SK-N-SH treated with all-trans-retinoic acid at 6 μM for 48 hours (cell line): ENCODE measurements at regions not wholly inside any gene's neighbourhood (a gene's known extent, or its start where the extent isn't known, plus 50 kb on each side); places are given as distances from the start of the nearest gene placed in this dataset.

Experiments used
- ARNTL ChIP-seq: fragments of 450-650 bp; formaldehyde crosslinking; IDR thresholded peaks from 2 replicates; pipeline ENCODE4 v1.5.0; 2020; ENCODE audit warnings: low read depth, mild to moderate bottlenecking, moderate library complexity, borderline replicate concordance
- BACH2 ChIP-seq: fragments of 250-450 bp; sonication (Bioruptor Pico); IDR thresholded peaks from 2 replicates; pipeline ENCODE4 v1.9.0; 2021; ENCODE audit warnings: mild to moderate bottlenecking, borderline replicate concordance
- ESRRG ChIP-seq: fragments of 250-450 bp; sonication (Bioruptor Pico); IDR thresholded peaks from 2 replicates; pipeline ENCODE4 v1.6.1; 2021; ENCODE audit warnings: mild to moderate bottlenecking
- OSR1 ChIP-seq: fragments of 250-450 bp; sonication (Bioruptor Pico); IDR thresholded peaks from 2 replicates; pipeline ENCODE4 v1.8.0; 2022; ENCODE audit warnings: moderate library complexity, mild to moderate bottlenecking, inconsistent platforms
- PPARA ChIP-seq: fragments of 250-450 bp; sonication (Bioruptor Pico); IDR thresholded peaks from 2 replicates; pipeline ENCODE4 v1.5.0; 2020; ENCODE audit warnings: mild to moderate bottlenecking, borderline replicate concordance
- RARB ChIP-seq: fragments of 250-450 bp; sonication (Bioruptor Pico); IDR thresholded peaks from 2 replicates; pipeline ENCODE4 v1.8.0; 2021; ENCODE audit warnings: mild to moderate bottlenecking, moderate library complexity
- TSHZ2 ChIP-seq: fragments of 250-450 bp; sonication (Bioruptor Pico); IDR thresholded peaks from 2 replicates; pipeline ENCODE4 v1.5.0; 2020; ENCODE audit warnings: mild to moderate bottlenecking, moderate library complexity
- ZFP3 ChIP-seq: fragments of 250-450 bp; sonication (Bioruptor Pico); IDR thresholded peaks from 2 replicates; pipeline ENCODE4 v1.5.0; 2020; ENCODE audit warnings: mild to moderate bottlenecking, moderate library complexity
- ZFP30 ChIP-seq: fragments of 450-650 bp; formaldehyde crosslinking; IDR thresholded peaks from 2 replicates; pipeline ENCODE4 v1.5.0; 2022; ENCODE audit warnings: mild to moderate bottlenecking, moderate library complexity
- ZNF8 ChIP-seq: fragments of 450-650 bp; formaldehyde crosslinking; IDR thresholded peaks from 2 replicates; pipeline ENCODE4 v1.5.0; 2020; ENCODE audit warnings: mild to moderate bottlenecking, moderate library complexity
- TF ChIP-seq, protein P1 (sequence below): fragments of 250-450 bp; sonication (Bioruptor Pico); IDR thresholded peaks from 2 replicates; pipeline ENCODE4 v1.5.1; 2020; ENCODE audit warnings: low read depth, mild to moderate bottlenecking, moderate library complexity

- TF ChIP-seq, protein P1, sequence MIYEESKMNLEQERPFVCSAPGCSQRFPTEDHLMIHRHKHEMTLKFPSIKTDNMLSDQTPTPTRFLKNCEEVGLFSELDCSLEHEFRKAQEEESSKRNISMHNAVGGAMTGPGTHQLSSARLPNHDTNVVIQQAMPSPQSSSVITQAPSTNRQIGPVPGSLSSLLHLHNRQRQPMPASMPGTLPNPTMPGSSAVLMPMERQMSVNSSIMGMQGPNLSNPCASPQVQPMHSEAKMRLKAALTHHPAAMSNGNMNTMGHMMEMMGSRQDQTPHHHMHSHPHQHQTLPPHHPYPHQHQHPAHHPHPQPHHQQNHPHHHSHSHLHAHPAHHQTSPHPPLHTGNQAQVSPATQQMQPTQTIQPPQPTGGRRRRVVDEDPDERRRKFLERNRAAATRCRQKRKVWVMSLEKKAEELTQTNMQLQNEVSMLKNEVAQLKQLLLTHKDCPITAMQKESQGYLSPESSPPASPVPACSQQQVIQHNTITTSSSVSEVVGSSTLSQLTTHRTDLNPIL (CRISPR knock-in tag): no peak
- TF ChIP-seq ZNF8 (CRISPR knock-in tag) (no peak), RARB (CRISPR knock-in tag) (no peak), ARNTL (CRISPR knock-in tag) (no peak), ZFP3 (CRISPR knock-in tag) (no peak), ZFP30 (CRISPR knock-in tag) (no peak), PPARA (CRISPR knock-in tag) (no peak), ESRRG (CRISPR knock-in tag) (no peak), TSHZ2 (no peak), OSR1 (no peak), BACH2 (no peak)
Observed at GRCh38 chr20:18922898-18923297, 109.3 kb downstream of the SCP2D1 start.
